ENCODE measurements at regions not wholly inside any gene's neighbourhood (a gene's known extent, or its start where the extent isn't known, plus 50 kb on each side); places are given as distances from the start of the nearest gene placed in this dataset.

GRCh38 chr3:68234076-68234780, 579.8 kb upstream of the SUCLG2 start:
- H2BK15ac ChIP-seq (ENCODE audit: low read depth, poor library complexity, severe bottlenecking) = no peak overlapping the region
- no peak overlapping the region for H4K91ac ChIP-seq (ENCODE audit: low read length)
- no peak overlapping the region for H3K18ac ChIP-seq (ENCODE audit: low read depth in 1 of 2, low read length in 2 of 2)
- no peak overlapping the region for H4K8ac ChIP-seq (ENCODE audit: low read length)
- no peak overlapping the region for H3K4me3 ChIP-seq (ENCODE audit: insufficient read depth in 1 of 2, low read depth in 1 of 2, low read length in 2 of 2)
- H3K23ac ChIP-seq (ENCODE audit: low read length in 2 of 2) = no peak overlapping the region
- no peak overlapping the region for H3K14ac ChIP-seq (ENCODE audit: low read length in 2 of 2)
- DNase-seq = no peak
- no peaks in the 10 kb centered on the region for H3K27me3 ChIP-seq (ENCODE audit: control insufficient read depth in 1 of 2, insufficient read depth in 1 of 2, low read length in 2 of 2)
- H3K79me1 ChIP-seq (replicated peaks; ENCODE audit: low read length, poor library complexity, severe bottlenecking) = no peaks in the 10 kb centered on the region
- H3K4me2 ChIP-seq (ENCODE audit: low read length, poor library complexity, severe bottlenecking) = no peak overlapping the region
- H2AFZ ChIP-seq (ENCODE audit: low read depth, low read length) = no peak overlapping the region
- H3K9ac ChIP-seq (ENCODE audit: low read length) = no peak overlapping the region
- no peak overlapping the region for H3K27ac ChIP-seq (ENCODE audit: low read length, poor library complexity, severe bottlenecking)
- no peaks in the 10 kb centered on the region for H3K36me3 ChIP-seq (ENCODE audit: control insufficient read depth in 1 of 2, insufficient read depth in 2 of 2, low read depth in 1 of 2, low read length in 2 of 2)
- no peak overlapping the region for H2BK120ac ChIP-seq (ENCODE audit: low read depth, low read length)
- H3K4me1 ChIP-seq (ENCODE audit: control insufficient read depth, insufficient read depth, low read depth, low read length) = no peaks in the 10 kb centered on the region
- H2AK5ac ChIP-seq (ENCODE audit: low read length, severe bottlenecking) = no peak overlapping the region
- H2BK5ac ChIP-seq (ENCODE audit: low read depth, low read length, poor library complexity, severe bottlenecking) = no peak overlapping the region
- no peak overlapping the region for H3K4ac ChIP-seq (ENCODE audit: low read depth in 1 of 2, low read length in 2 of 2)
- H3K9me3 ChIP-seq (ENCODE audit: control insufficient read depth, low read length) = peaks cover 13% of the 10 kb centered on the region
- no peak overlapping the region for H2BK12ac ChIP-seq (ENCODE audit: low read length in 2 of 2)
- WGBS = 78% methylated on average over 7 of the region's 8 CpGs

- no peak overlapping the region for H2AFZ ChIP-seq (ENCODE audit: low read depth, low read length)
- H2BK12ac ChIP-seq (ENCODE audit: low read length in 2 of 2) = no peak overlapping the region
- H3K4me1 ChIP-seq (ENCODE audit: control insufficient read depth, insufficient read depth, low read depth, low read length) = no peaks in the 10 kb centered on the region
- no peak overlapping the region for H3K4me2 ChIP-seq (ENCODE audit: low read length, poor library complexity, severe bottlenecking)
- H3K27me3 ChIP-seq (ENCODE audit: control insufficient read depth in 1 of 2, insufficient read depth in 1 of 2, low read length in 2 of 2) = no peaks in the 10 kb centered on the region
- H3K9ac ChIP-seq (ENCODE audit: low read length) = no peak overlapping the region
- no peaks in the 10 kb centered on the region for H3K36me3 ChIP-seq (ENCODE audit: control insufficient read depth in 1 of 2, insufficient read depth in 2 of 2, low read depth in 1 of 2, low read length in 2 of 2)
- DNase-seq = no peak
- H2BK120ac ChIP-seq (ENCODE audit: low read depth, low read length) = no peak overlapping the region
- 14% methylated on average over 1 of the region's 1 CpG for WGBS
- H3K9me3 ChIP-seq (ENCODE audit: control insufficient read depth, low read length) = peaks cover 5% of the 10 kb centered on the region
- no peak overlapping the region for H3K27ac ChIP-seq (ENCODE audit: low read length, poor library complexity, severe bottlenecking)
- no peak overlapping the region for H3K14ac ChIP-seq (ENCODE audit: low read length in 2 of 2)
- no peak overlapping the region for H3K4ac ChIP-seq (ENCODE audit: low read depth in 1 of 2, low read length in 2 of 2)
- no peak overlapping the region for H3K23ac ChIP-seq (ENCODE audit: low read length in 2 of 2)
- H2BK5ac ChIP-seq (ENCODE audit: low read depth, low read length, poor library complexity, severe bottlenecking) = no peak overlapping the region
- H3K18ac ChIP-seq (ENCODE audit: low read depth in 1 of 2, low read length in 2 of 2) = no peak overlapping the region
- no peak overlapping the region for H3K4me3 ChIP-seq (ENCODE audit: insufficient read depth in 1 of 2, low read depth in 1 of 2, low read length in 2 of 2)
- H3K79me1 ChIP-seq (replicated peaks; ENCODE audit: low read length, poor library complexity, severe bottlenecking) = no peaks in the 10 kb centered on the region
- no peak overlapping the region for H4K91ac ChIP-seq (ENCODE audit: low read length)
- no peak overlapping the region for H2AK5ac ChIP-seq (ENCODE audit: low read length, severe bottlenecking)
- no peak overlapping the region for H2BK15ac ChIP-seq (ENCODE audit: low read depth, poor library complexity, severe bottlenecking)
- H4K8ac ChIP-seq (ENCODE audit: low read length) = no peak overlapping the region
Measured at GRCh38 chr3:68228856-68229255, 574.4 kb upstream of the SUCLG2 start.

- H3K9ac ChIP-seq (ENCODE audit: low read length) = no peak overlapping the region
- no peak overlapping the region for H2BK12ac ChIP-seq (ENCODE audit: low read length in 2 of 2)
- no peak overlapping the region for H3K18ac ChIP-seq (ENCODE audit: low read depth in 1 of 2, low read length in 2 of 2)
- H2BK120ac ChIP-seq (ENCODE audit: low read depth, low read length) = no peak overlapping the region
- no peak for DNase-seq
- H2BK15ac ChIP-seq (ENCODE audit: low read depth, poor library complexity, severe bottlenecking) = no peak overlapping the region
- no peak overlapping the region for H3K14ac ChIP-seq (ENCODE audit: low read length in 2 of 2)
- H3K36me3 ChIP-seq (ENCODE audit: control insufficient read depth in 1 of 2, insufficient read depth in 2 of 2, low read depth in 1 of 2, low read length in 2 of 2) = no peaks in the 10 kb centered on the region
- no peak overlapping the region for H4K91ac ChIP-seq (ENCODE audit: low read length)
- no peak overlapping the region for H2AK5ac ChIP-seq (ENCODE audit: low read length, severe bottlenecking)
- no peak overlapping the region for H2BK5ac ChIP-seq (ENCODE audit: low read depth, low read length, poor library complexity, severe bottlenecking)
- H3K79me1 ChIP-seq (replicated peaks; ENCODE audit: low read length, poor library complexity, severe bottlenecking) = no peaks in the 10 kb centered on the region
- H3K4me2 ChIP-seq (ENCODE audit: low read length, poor library complexity, severe bottlenecking) = no peak overlapping the region
- no peaks in the 10 kb centered on the region for H3K9me3 ChIP-seq (ENCODE audit: control insufficient read depth, low read length)
- H2AFZ ChIP-seq (ENCODE audit: low read depth, low read length) = no peak overlapping the region
- no peak overlapping the region for H3K27ac ChIP-seq (ENCODE audit: low read length, poor library complexity, severe bottlenecking)
- 61% methylated on average over 2 of the region's 2 CpGs for WGBS
- no peaks in the 10 kb centered on the region for H3K27me3 ChIP-seq (ENCODE audit: control insufficient read depth in 1 of 2, insufficient read depth in 1 of 2, low read length in 2 of 2)
- H3K23ac ChIP-seq (ENCODE audit: low read length in 2 of 2) = no peak overlapping the region
- H3K4ac ChIP-seq (ENCODE audit: low read depth in 1 of 2, low read length in 2 of 2) = no peak overlapping the region
- H3K4me3 ChIP-seq (ENCODE audit: insufficient read depth in 1 of 2, low read depth in 1 of 2, low read length in 2 of 2) = no peak overlapping the region
- no peaks in the 10 kb centered on the region for H3K4me1 ChIP-seq (ENCODE audit: control insufficient read depth, insufficient read depth, low read depth, low read length)
- no peak overlapping the region for H4K8ac ChIP-seq (ENCODE audit: low read length)
Measured at GRCh38 chr3:68220832-68221231, 566.4 kb upstream of the SUCLG2 start.

GRCh38 chr3:68211637-68212036, 557.2 kb upstream of the SUCLG2 start:
- Histone ChIP-seq H3K36me3 (ENCODE audit: control insufficient read depth in 1 of 2, insufficient read depth in 2 of 2, low read depth in 1 of 2, low read length in 2 of 2) (no peaks in the 10 kb centered on the region), H3K9me3 (ENCODE audit: control insufficient read depth, low read length) (peaks cover 7% of the 10 kb centered on the region), H2AFZ (ENCODE audit: low read depth, low read length) (no peak overlapping the region), H3K4me2 (ENCODE audit: low read length, poor library complexity, severe bottlenecking) (no peak overlapping the region), H3K27ac (ENCODE audit: low read length, poor library complexity, severe bottlenecking) (no peak overlapping the region), H3K18ac (ENCODE audit: low read depth in 1 of 2, low read length in 2 of 2) (no peak overlapping the region), H2BK5ac (ENCODE audit: low read depth, low read length, poor library complexity, severe bottlenecking) (no peak overlapping the region), H4K91ac (ENCODE audit: low read length) (no peak overlapping the region), H3K4me1 (ENCODE audit: control insufficient read depth, insufficient read depth, low read depth, low read length) (no peaks in the 10 kb centered on the region), H2BK15ac (ENCODE audit: low read depth, poor library complexity, severe bottlenecking) (no peak overlapping the region), H3K14ac (ENCODE audit: low read length in 2 of 2) (no peak overlapping the region), H3K27me3 (ENCODE audit: control insufficient read depth in 1 of 2, insufficient read depth in 1 of 2, low read length in 2 of 2) (no peaks in the 10 kb centered on the region), H3K79me1 (replicated peaks; ENCODE audit: low read length, poor library complexity, severe bottlenecking) (no peaks in the 10 kb centered on the region), H2AK5ac (ENCODE audit: low read length, severe bottlenecking) (no peak overlapping the region), H3K4ac (ENCODE audit: low read depth in 1 of 2, low read length in 2 of 2) (no peak overlapping the region), H2BK12ac (ENCODE audit: low read length in 2 of 2) (no peak overlapping the region), H3K4me3 (ENCODE audit: insufficient read depth in 1 of 2, low read depth in 1 of 2, low read length in 2 of 2) (no peak overlapping the region), H3K23ac (ENCODE audit: low read length in 2 of 2) (no peak overlapping the region), H4K8ac (ENCODE audit: low read length) (no peak overlapping the region), H3K9ac (ENCODE audit: low read length) (no peak overlapping the region), H2BK120ac (ENCODE audit: low read depth, low read length) (no peak overlapping the region)
- WGBS = 83% methylated on average over 1 of the region's 1 CpG
- no peak for DNase-seq
